ENCODE measurements at regions not wholly inside any gene's neighbourhood (a gene's known extent, or its start where the extent isn't known, plus 50 kb on each side); places are given as distances from the start of the nearest gene placed in this dataset.

DNA sequence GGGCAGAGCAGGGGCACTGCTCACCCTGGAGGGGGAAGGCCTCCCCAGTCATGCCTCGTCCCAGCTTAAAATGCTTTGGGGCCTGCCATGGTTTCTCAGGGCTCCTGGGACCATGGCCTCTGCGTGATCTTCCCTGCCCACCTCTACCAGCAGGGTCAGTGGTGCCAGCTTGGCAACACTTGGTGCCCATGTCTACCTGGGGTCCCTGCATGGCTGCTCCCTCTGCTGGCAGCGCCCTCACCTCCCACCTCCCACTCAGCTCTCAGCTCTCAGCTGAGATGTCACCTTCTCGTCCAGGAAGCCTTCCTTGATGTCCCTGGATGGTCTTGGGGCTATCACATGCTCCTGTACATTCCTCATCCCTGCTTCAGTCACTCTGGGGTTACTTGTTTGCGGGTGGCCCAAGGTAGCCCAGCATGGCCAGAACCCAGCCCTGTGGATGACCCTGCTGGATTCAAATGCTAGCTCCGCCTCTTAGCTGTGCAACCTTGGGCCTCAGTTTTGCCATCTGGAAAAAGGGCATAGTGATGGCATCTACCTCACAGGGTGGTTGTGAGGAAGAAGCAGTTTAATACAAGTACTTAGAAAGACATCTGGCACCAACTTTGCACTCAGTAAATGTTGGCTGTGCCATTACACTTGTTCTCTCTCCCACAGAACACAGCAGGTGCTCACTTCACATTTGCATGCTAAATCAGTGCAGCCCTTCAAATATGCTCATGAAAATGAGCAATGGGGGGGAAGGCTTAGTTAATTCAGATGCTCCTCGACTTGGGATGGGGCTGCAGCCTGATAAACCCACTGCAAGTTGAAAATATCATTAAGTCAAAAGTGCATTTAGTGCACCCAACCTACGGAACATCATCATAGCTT, 53.5 kb upstream of the PTPN1 start:
- TF ChIP-seq EZH2 (IDR thresholded peaks at IDR 0.05; ENCODE audit: low read depth) (no peak), CTCF (conservative IDR thresholded peaks at IDR 0.05) (peak; percentile 33; the same call in 1 of the 2 replicates)
- H3K27me3 ChIP-seq (ENCODE audit: insufficient read depth, low read depth): no peaks in the 10 kb centered on the region
- intact Hi-C loops (cut with micrococcal nuclease; ENCODE audit: unreplicated experiment): no loop called here

GRCh38 chr20:50459124-50459918, 50.9 kb upstream of the PTPN1 start:
- H3K27me3 ChIP-seq (ENCODE audit: insufficient read depth, low read depth): no peaks in the 10 kb centered on the region
- H3K4me1 ChIP-seq (replicated peaks; ENCODE audit: insufficient read depth): peaks cover 38% of the 10 kb centered on the region
- no peaks in the 10 kb centered on the region for H3K9me3 ChIP-seq (ENCODE audit: insufficient read depth, low read depth)
- intact Hi-C loops (cut with micrococcal nuclease; ENCODE audit: unreplicated experiment): no loop called here
- H3K79me2 ChIP-seq (ENCODE audit: low read depth): no peaks in the 10 kb centered on the region
- no peak overlapping the region for H3K4me2 ChIP-seq
- POLR2A ChIA-PET (ENCODE audit: unreplicated experiment): no interaction called here
- H3K4me3 ChIP-seq: no peak overlapping the region
- TF ChIP-seq CTCF (conservative IDR thresholded peaks at IDR 0.05) (no peak), EZH2 (IDR thresholded peaks at IDR 0.05; ENCODE audit: low read depth) (no peak)
- no peak for DNase-seq
- H3K27ac ChIP-seq: no peak overlapping the region
- CTCF ChIA-PET: no interaction called here
- no TSS peak for BruUV-seq (replicated peaks)
- H2AFZ ChIP-seq: no peak overlapping the region
- H4K20me1 ChIP-seq (ENCODE audit: insufficient read depth): no peaks in the 10 kb centered on the region
- no peaks in the 10 kb centered on the region for H3K36me3 ChIP-seq (ENCODE audit: low read depth)
- H3F3A ChIP-seq (ENCODE audit: insufficient read depth, low read depth): peaks cover 8% of the 10 kb centered on the region; the same call in 1 of the 2 replicates
- H3K9me2 ChIP-seq (ENCODE audit: insufficient read depth): no peaks in the 10 kb centered on the region

More for the DNA sequence above, 53.5 kb upstream of the PTPN1 start:
- no peaks in the 10 kb centered on the region for H3K9me3 ChIP-seq (ENCODE audit: insufficient read depth, low read depth)
- ChIA-PET POLR2A (ENCODE audit: unreplicated experiment) (interaction anchor here (0.6 kb wide), 1 partner anchor 327 kb away, joined by 4 read pairs; no protein-coding TSS in a partner anchor), CTCF (no interaction called here)
- no peak overlapping the region for H2AFZ ChIP-seq
- H3K4me2 ChIP-seq: no peak overlapping the region
- H3K27ac ChIP-seq: no peak overlapping the region
- H3K9me2 ChIP-seq (ENCODE audit: insufficient read depth): no peaks in the 10 kb centered on the region
- H4K20me1 ChIP-seq (ENCODE audit: insufficient read depth): no peaks in the 10 kb centered on the region
- no peaks in the 10 kb centered on the region for H3K79me2 ChIP-seq (ENCODE audit: low read depth)
- 0 out of 2 replicates have a peak, but pooled peaks cover 5% of the 10 kb centered on the region for H3F3A ChIP-seq (ENCODE audit: insufficient read depth, low read depth)
- no peaks in the 10 kb centered on the region for H3K36me3 ChIP-seq (ENCODE audit: low read depth)
- BruUV-seq (replicated peaks): no TSS peak
- DNase-seq: no peak
- H3K4me1 ChIP-seq (replicated peaks; ENCODE audit: insufficient read depth): peaks cover 30% of the 10 kb centered on the region
- no peak overlapping the region for H3K4me3 ChIP-seq

DNA sequence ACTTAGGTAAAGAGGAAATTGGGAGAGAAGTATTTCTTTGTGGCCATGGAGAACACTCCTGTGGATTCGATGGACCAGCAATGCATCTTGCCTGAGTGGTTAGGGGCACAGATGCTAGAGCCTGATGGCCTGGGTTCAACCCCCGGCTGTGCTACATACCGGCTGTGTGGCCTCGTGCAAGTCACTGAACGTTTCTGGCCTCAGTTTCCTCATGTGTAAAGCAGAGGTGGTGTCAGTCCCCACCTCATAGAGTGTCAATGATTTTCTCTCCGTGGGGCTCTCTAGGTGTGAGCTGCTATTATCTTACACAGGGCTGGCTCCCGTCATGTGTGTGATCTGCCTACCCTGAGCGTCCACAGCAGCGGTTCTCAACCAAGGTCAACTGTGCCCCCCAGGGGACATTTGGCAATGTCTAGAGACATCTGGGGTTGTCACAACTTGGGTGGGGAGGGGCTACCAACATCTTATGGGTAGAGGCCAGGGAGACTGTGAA, 50.0 kb upstream of the PTPN1 start:
- Histone ChIP-seq H3K9me3 (ENCODE audit: insufficient read depth, low read depth) (no peaks in the 10 kb centered on the region), H3K4me1 (replicated peaks; ENCODE audit: insufficient read depth) (peaks cover 43% of the 10 kb centered on the region), H3F3A (ENCODE audit: insufficient read depth, low read depth) (peaks cover 15% of the 10 kb centered on the region; the same call in 1 of the 2 replicates), H3K27ac (no peak overlapping the region), H3K27me3 (ENCODE audit: insufficient read depth, low read depth) (no peaks in the 10 kb centered on the region), H2AFZ (no peak overlapping the region), H4K20me1 (ENCODE audit: insufficient read depth) (no peaks in the 10 kb centered on the region), H3K79me2 (ENCODE audit: low read depth) (no peaks in the 10 kb centered on the region), H3K36me3 (ENCODE audit: low read depth) (no peaks in the 10 kb centered on the region), H3K4me3 (no peak overlapping the region), H3K4me2 (no peak overlapping the region), H3K9me2 (ENCODE audit: insufficient read depth) (no peaks in the 10 kb centered on the region)
- TF ChIP-seq CTCF (conservative IDR thresholded peaks at IDR 0.05) (no peak), EZH2 (IDR thresholded peaks at IDR 0.05; ENCODE audit: low read depth) (no peak)
- ChIA-PET CTCF (no interaction called here), POLR2A (ENCODE audit: unreplicated experiment) (no interaction called here)
- no peak for DNase-seq
- intact Hi-C loops (cut with micrococcal nuclease; ENCODE audit: unreplicated experiment): loop anchor here (1.0 to 10.0 kb wide), 7 partner anchors 45 to 385 kb away; partner anchors contain the start of gene CEBPB
- no TSS peak for BruUV-seq (replicated peaks)

Measured in PC-9 (cell line).